Neuronal stem cell (in vitro differentiated cells): ENCODE measurements at regions not wholly inside any gene's neighbourhood (a gene's known extent, or its start where the extent isn't known, plus 50 kb on each side); places are given as distances from the start of the nearest gene placed in this dataset.

Experiments
- DNase-seq: peaks from one replicate; pipeline ENCODE4 v3.0.0-alpha.2; 2013; ENCODE audit warnings: low spot score
- H2AFZ ChIP-seq: one replicate; pipeline ENCODE4 v1.6.1; 2013; ENCODE audit warnings: mild to moderate bottlenecking, low read length, inconsistent platforms
- H2AK5ac ChIP-seq: 2 replicates; pipeline ENCODE4 v1.6.1; 2013; ENCODE audit warnings: low read depth, mild to moderate bottlenecking, inconsistent platforms, low read length, moderate library complexity, mixed read lengths
- H2BK120ac ChIP-seq: 2 replicates; pipeline ENCODE4 v1.6.1; 2013; ENCODE audit warnings: low read depth, mild to moderate bottlenecking, inconsistent platforms, low read length, moderate library complexity, mixed read lengths
- H2BK12ac ChIP-seq: one replicate; pipeline ENCODE4 v1.6.1; 2013; ENCODE audit warnings: low read length, inconsistent platforms
- H2BK15ac ChIP-seq: 2 replicates; pipeline ENCODE4 v1.6.1; 2013; ENCODE audit warnings: mild to moderate bottlenecking, low read length, inconsistent platforms, mixed read lengths
- H2BK5ac ChIP-seq: one replicate; pipeline ENCODE4 v1.6.1; 2013; ENCODE audit warnings: inconsistent platforms, mild to moderate bottlenecking, low read length, moderate library complexity
- H3K14ac ChIP-seq: one replicate; pipeline ENCODE4 v1.6.1; 2013; ENCODE audit warnings: low read length, inconsistent platforms
- H3K18ac ChIP-seq: 2 replicates; pipeline ENCODE4 v1.6.1; 2013; ENCODE audit warnings: low read length, inconsistent platforms
- H3K23ac ChIP-seq: 2 replicates; pipeline ENCODE4 v1.6.1; 2013; ENCODE audit warnings: low read depth, mild to moderate bottlenecking, mixed read lengths, low read length, inconsistent platforms; ENCODE audit not compliant: poor library complexity
- H3K27ac ChIP-seq: replicated peaks from 3 replicates; pipeline ENCODE4 v1.5.1; 2013; ENCODE audit warnings: low read length, inconsistent platforms
- H3K27me3 ChIP-seq, 3 experiments: 2 replicates each; pipeline ENCODE4 v1.6.1; 2013; ENCODE audit warnings: low read length in 3 of 3, mild to moderate bottlenecking in 2 of 3, inconsistent platforms in 1 of 3, low read depth in 1 of 3, mixed read lengths in 1 of 3, moderate library complexity in 1 of 3; ENCODE audit not compliant: control insufficient read depth in 3 of 3, insufficient read depth in 3 of 3
- H3K36me3 ChIP-seq, 2 donors: replicated peaks in 1 of 2; 2 replicates each; pipeline ENCODE4 v1.6.1; 2013; ENCODE audit warnings: low read length in 2 of 2; ENCODE audit not compliant: control insufficient read depth in 2 of 2, insufficient read depth in 2 of 2
- H3K4ac ChIP-seq: 2 replicates; pipeline ENCODE4 v1.6.1; 2013; ENCODE audit warnings: inconsistent platforms, mild to moderate bottlenecking, low read length, moderate library complexity
- H3K4me1 ChIP-seq, 2 donors: 1 replicate in 1 of 2; 2 replicates in 1 of 2; pipeline ENCODE4 v1.6.1; 2013; ENCODE audit warnings: low read length in 2 of 2, low read depth in 1 of 2; ENCODE audit not compliant: control insufficient read depth in 2 of 2, insufficient read depth in 1 of 2
- H3K4me2 ChIP-seq: one replicate; pipeline ENCODE4 v1.6.1; 2013; ENCODE audit warnings: mild to moderate bottlenecking, low read length, inconsistent platforms; ENCODE audit not compliant: insufficient read depth, poor library complexity, severe bottlenecking
- H3K4me3 ChIP-seq, 2 donors: 2 replicates each; pipeline ENCODE4 v1.5.1; 2013; ENCODE audit warnings: low read length in 2 of 2, mild to moderate bottlenecking in 2 of 2, inconsistent platforms in 1 of 2, moderate library complexity in 1 of 2
- H3K79me1 ChIP-seq: one replicate; pipeline ENCODE4 v1.6.1; 2013; ENCODE audit warnings: low read depth, mild to moderate bottlenecking, inconsistent platforms, low read length, moderate library complexity
- H3K9ac ChIP-seq: one replicate; pipeline ENCODE4 v1.6.1; 2013; ENCODE audit warnings: mild to moderate bottlenecking, low read depth, low read length, inconsistent platforms; ENCODE audit not compliant: poor library complexity
- H3K9me3 ChIP-seq, 2 donors: replicated peaks in 1 of 2; 2 replicates each; pipeline versions ENCODE3 to v1.6.1; 2013; ENCODE audit warnings: low read length in 2 of 2, mild to moderate bottlenecking in 2 of 2, inconsistent platforms in 1 of 2, low read depth in 1 of 2, mixed read lengths in 1 of 2, moderate library complexity in 1 of 2; ENCODE audit not compliant: control insufficient read depth in 2 of 2, insufficient read depth in 1 of 2
- H4K8ac ChIP-seq: one replicate; pipeline ENCODE4 v1.6.1; 2013; ENCODE audit warnings: low read depth, mild to moderate bottlenecking, inconsistent platforms, low read length, moderate library complexity
- H4K91ac ChIP-seq: one replicate; pipeline ENCODE4 v1.6.1; 2013; ENCODE audit warnings: low read length, low read depth, mild to moderate bottlenecking, inconsistent platforms; ENCODE audit not compliant: poor library complexity
- WGBS, 2 donors: extraction: QIAGEN DNeasy Blood & Tissue Kit; methylation state at CpG; one replicate each; pipeline ENCODE4 v1.1.7; 2013; ENCODE audit warnings: missing lambda C conversion rate in 2 of 2, mixed read lengths in 1 of 2; ENCODE audit not compliant: insufficient read length in 2 of 2, insufficient replicate concordance in 1 of 2; ENCODE audit errors: extremely low coverage in 2 of 2; 5-methylcytosine and 5-hydroxymethylcytosine counted together

DNA sequence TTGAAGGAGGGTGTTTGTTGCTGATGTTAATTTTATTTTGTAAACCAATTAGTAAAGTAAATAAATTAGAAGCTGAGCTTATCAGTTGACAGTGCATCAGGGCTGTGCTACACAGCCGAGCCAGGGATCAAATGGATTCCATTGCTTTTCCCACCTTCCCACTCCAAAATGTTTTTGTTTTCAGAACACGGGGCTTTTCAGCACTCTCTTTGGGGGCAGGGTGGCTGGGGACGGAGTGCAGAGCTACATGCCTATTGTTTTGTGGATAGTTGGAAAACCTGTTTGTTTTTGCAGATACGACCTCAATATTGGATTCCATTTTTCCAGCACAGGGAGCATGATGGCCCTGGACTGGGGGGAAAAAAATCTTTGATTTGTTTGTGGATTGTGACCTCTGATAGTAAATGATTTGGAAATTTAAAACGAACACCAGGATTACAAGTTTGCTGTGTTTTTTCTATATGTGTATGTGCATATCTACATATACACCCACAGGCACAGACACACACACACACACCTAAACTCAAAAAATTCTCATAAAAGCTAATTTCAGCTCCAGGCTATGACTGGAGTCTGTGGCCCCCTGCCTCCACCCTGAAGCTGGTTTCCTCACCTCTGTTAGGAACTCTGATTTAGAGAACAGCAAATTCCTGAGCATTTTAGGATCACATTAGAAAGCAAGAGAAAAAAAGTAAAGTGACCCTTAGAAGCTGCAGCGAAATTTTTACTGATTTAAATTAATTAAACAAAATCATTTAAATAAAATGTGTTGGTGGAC, 371.7 kb upstream of the IRX2 start:
- WGBS, 2 donors = no CpG with 5 or more reads among the region's 6 CpGs
- no peaks in the 10 kb centered on the region for H3K36me3 ChIP-seq
- DNase-seq = no peak

GRCh38 chr5:3122216-3122615, 370.7 kb upstream of the IRX2 start:
- H2BK5ac ChIP-seq = no peak overlapping the region
- no peak overlapping the region for H3K4me3 ChIP-seq
- peak overlapping the region; percentile 92 for H2AFZ ChIP-seq
- H3K79me1 ChIP-seq = no peaks in the 10 kb centered on the region
- no peak overlapping the region for H2AK5ac ChIP-seq
- DNase-seq = no peak
- peaks cover 28 to 41% of the 10 kb centered on the region in 2 donors for H3K4me1 ChIP-seq
- peaks cover 0 to 2% of the 10 kb centered on the region in 2 donors for H3K9me3 ChIP-seq
- H3K27me3 ChIP-seq = peaks cover 0 to 21% (median 0%) of the 10 kb centered on the region in 3 experiments
- no peak overlapping the region for H3K14ac ChIP-seq
- no peak overlapping the region for H3K18ac ChIP-seq
- no peak overlapping the region for H4K91ac ChIP-seq
- no peak overlapping the region for H3K9ac ChIP-seq
- peak overlapping the region; percentile 61 for H3K4me2 ChIP-seq
- no peak overlapping the region for H3K23ac ChIP-seq
- H4K8ac ChIP-seq = no peak overlapping the region
- H2BK120ac ChIP-seq = no peak overlapping the region
- H3K4ac ChIP-seq = no peak overlapping the region
- no CpG with 5 or more reads among the region's 3 CpGs for WGBS, 2 donors
- H3K27ac ChIP-seq = no peak overlapping the region
- no peaks in the 10 kb centered on the region for H3K36me3 ChIP-seq
- H2BK15ac ChIP-seq = no peak overlapping the region
- H2BK12ac ChIP-seq = no peak overlapping the region

More for the DNA sequence above, 371.7 kb upstream of the IRX2 start:
- H3K4me2 ChIP-seq = no peak overlapping the region
- H2BK15ac ChIP-seq = no peak overlapping the region
- H3K4ac ChIP-seq = no peak overlapping the region
- no peak overlapping the region for H3K14ac ChIP-seq
- no peak overlapping the region for H2BK12ac ChIP-seq
- H3K9me3 ChIP-seq = peaks cover 0 to 2% of the 10 kb centered on the region in 2 donors
- H2BK120ac ChIP-seq = no peak overlapping the region
- peaks cover 0 to 13% (median 0%) of the 10 kb centered on the region in 3 experiments for H3K27me3 ChIP-seq
- H3K23ac ChIP-seq = no peak overlapping the region
- H3K27ac ChIP-seq = no peak overlapping the region
- no peak overlapping the region for H3K9ac ChIP-seq
- H3K18ac ChIP-seq = no peak overlapping the region
- no peak overlapping the region for H2AK5ac ChIP-seq
- H3K4me3 ChIP-seq = no peak overlapping the region
- peaks cover 22 to 39% of the 10 kb centered on the region in 2 donors for H3K4me1 ChIP-seq
- no peak overlapping the region for H4K8ac ChIP-seq
- no peaks in the 10 kb centered on the region for H3K79me1 ChIP-seq
- H2AFZ ChIP-seq = peak overlapping the region; percentile 2
- no peak overlapping the region for H4K91ac ChIP-seq
- H2BK5ac ChIP-seq = no peak overlapping the region

DNA sequence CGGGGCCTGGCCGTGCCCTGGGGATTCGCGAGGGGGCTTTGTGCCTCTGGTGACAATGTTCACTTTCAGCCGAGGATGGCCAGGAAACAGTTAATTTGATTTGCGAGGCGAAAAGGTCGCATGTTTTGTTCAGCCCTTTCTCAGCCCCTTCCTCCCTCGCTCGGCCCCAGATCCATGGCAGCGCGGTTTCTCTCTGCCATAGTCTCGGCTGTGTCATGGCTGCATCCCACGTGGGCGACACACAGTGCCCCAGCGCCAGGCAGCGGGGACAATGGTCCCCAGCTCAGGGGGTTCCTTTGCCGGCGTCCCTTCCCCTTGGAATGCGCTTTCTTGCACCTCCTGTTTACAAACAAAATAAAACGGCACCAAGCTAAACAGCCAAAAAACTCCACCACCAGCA, 370.3 kb upstream of the IRX2 start:
- peak overlapping the region; percentile 92 for H2AFZ ChIP-seq
- H3K4me1 ChIP-seq = peaks cover 30 to 45% of the 10 kb centered on the region in 2 donors
- no peak for DNase-seq
- no CpG with 5 or more reads among the region's 21 CpGs for WGBS, 2 donors
- no peak overlapping the region for H2BK5ac ChIP-seq
- no peaks in the 10 kb centered on the region for H3K36me3 ChIP-seq
- H3K9ac ChIP-seq = peak overlapping the region; percentile 53
- no peak overlapping the region for H3K4me3 ChIP-seq
- no peak overlapping the region for H2BK15ac ChIP-seq
- H3K79me1 ChIP-seq = no peaks in the 10 kb centered on the region
- no peak overlapping the region for H2AK5ac ChIP-seq
- H3K23ac ChIP-seq = no peak overlapping the region
- peak overlapping the region; percentile 61 for H3K4me2 ChIP-seq
- no peak overlapping the region for H3K4ac ChIP-seq
- H2BK12ac ChIP-seq = peak overlapping the region; percentile 12
- no peak overlapping the region for H3K14ac ChIP-seq
- no peak overlapping the region for H4K91ac ChIP-seq
- peak overlapping the region; percentile 66 for H3K18ac ChIP-seq
- H3K27me3 ChIP-seq = peaks cover 0 to 25% (median 0%) of the 10 kb centered on the region in 3 experiments
- peaks cover 0 to 2% of the 10 kb centered on the region in 2 donors for H3K9me3 ChIP-seq
- no peak overlapping the region for H4K8ac ChIP-seq
- H2BK120ac ChIP-seq = no peak overlapping the region
- H3K27ac ChIP-seq = no peak overlapping the region

DNA sequence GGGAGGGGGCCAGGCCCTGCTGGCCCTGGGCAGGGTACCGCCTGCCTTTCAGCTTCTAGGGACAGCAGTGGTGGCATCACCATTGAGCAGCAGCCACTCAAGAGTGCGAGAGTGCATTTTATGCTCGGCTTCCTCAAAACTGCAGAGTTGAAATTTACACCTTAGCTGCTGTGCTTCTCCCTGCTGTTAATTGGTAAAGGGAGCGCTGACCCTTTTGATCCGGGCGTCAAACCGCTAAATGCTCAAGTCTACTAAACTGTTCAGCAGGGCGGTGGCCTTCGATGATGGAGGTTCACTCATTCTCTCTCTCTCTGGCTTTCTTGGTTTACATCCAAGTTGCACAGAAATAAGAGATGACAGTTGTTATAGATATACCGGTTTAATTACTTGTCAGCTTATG, 368.6 kb upstream of the IRX2 start:
- Histone ChIP-seq H3K9ac (no peak overlapping the region), H3K4ac (no peak overlapping the region), H3K4me3 (no peak overlapping the region), H3K36me3 (no peaks in the 10 kb centered on the region), H3K27ac (no peak overlapping the region), H4K91ac (no peak overlapping the region), H3K27me3 (peaks cover 0 to 38% (median 5%) of the 10 kb centered on the region in 3 experiments), H4K8ac (no peak overlapping the region), H3K4me2 (no peak overlapping the region), H3K14ac (no peak overlapping the region), H3K18ac (no peak overlapping the region), H3K9me3 (peaks cover 0 to 2% of the 10 kb centered on the region in 2 donors), H3K4me1 (peaks cover 34 to 45% of the 10 kb centered on the region in 2 donors), H2AK5ac (no peak overlapping the region), H2AFZ (no peak overlapping the region), H3K79me1 (no peaks in the 10 kb centered on the region), H2BK15ac (no peak overlapping the region), H2BK5ac (no peak overlapping the region), H2BK12ac (no peak overlapping the region), H2BK120ac (no peak overlapping the region), H3K23ac (no peak overlapping the region)
- WGBS, 2 donors = no CpG with 5 or more reads among the region's 10 CpGs
- DNase-seq = no peak
